Peyer's patch (tissue), 4 donors: ENCODE measurements at regions not wholly inside any gene's neighbourhood (a gene's known extent, or its start where the extent isn't known, plus 50 kb on each side); places are given as distances from the start of the nearest gene placed in this dataset.

Experiments used
- DNase-seq, 3 donors: peaks; one replicate each; pipeline ENCODE4 v3.0.0-alpha.2; 2017 to 2019
- H3K27ac ChIP-seq, 4 donors: fragments of 200-600 bp; sonication (generic); one replicate each; pipeline ENCODE4 v1.5.1; 2016 to 2019
- H3K27me3 ChIP-seq, 2 donors: fragments of 200-600 bp; sonication (generic); one replicate each; pipeline ENCODE4 v1.5.1; 2019
- H3K36me3 ChIP-seq, 3 donors: fragments of 200-600 bp; sonication (generic); one replicate each; pipeline ENCODE4 v1.5.1; 2016 to 2019
- H3K4me1 ChIP-seq, 4 donors: fragments of 200-600 bp; sonication (generic); one replicate each; pipeline ENCODE4 v1.5.1; 2016 to 2019
- H3K4me3 ChIP-seq, 4 donors: fragments of 200-600 bp; sonication (generic); 1 replicate in 3 of 4; 2 replicates in 1 of 4; pipeline ENCODE4 v1.5.1; 2016 to 2019; ENCODE audit warnings: mild to moderate bottlenecking in 1 of 4
- H3K9me3 ChIP-seq, 4 donors: fragments of 200-600 bp; sonication (generic); one replicate each; pipeline ENCODE4 v1.5.1; 2016 to 2019; ENCODE audit warnings: mild to moderate bottlenecking in 1 of 4
- CTCF ChIP-seq, 6 experiments: fragments of 450-650 bp in 4 of 6; fragments of 200-600 bp in 2 of 6; sonication (generic) in 1 of 6; IDR thresholded peaks; one replicate each; pipeline ENCODE4 v1.5.1; 2017 to 2019; ENCODE audit warnings: antibody characterized with exemption in 6 of 6, mild to moderate bottlenecking in 3 of 6, moderate library complexity in 1 of 6
- POLR2A ChIP-seq, 2 donors: fragments of 450-650 bp; IDR thresholded peaks; one replicate each; pipeline ENCODE4 v1.5.1; 2017; ENCODE audit warnings: antibody characterized with exemption in 2 of 2, mild to moderate bottlenecking in 2 of 2, moderate library complexity in 2 of 2
- small RNA-seq, 2 donors: library from RNA; depleted of rRNA; stranded (forward); fragments of <200 nt; gene quantifications; one replicate each; pipeline ENCODE3, GENCODE V24; 2016

- DNase-seq = no peak
- no peaks in the 10 kb centered on the region for H3K27me3 ChIP-seq
- no peak overlapping the region for H3K27ac ChIP-seq
- H3K9me3 ChIP-seq = no peaks in the 10 kb centered on the region
- peaks cover 0 to 10% (median 0%) of the 10 kb centered on the region in 4 donors for H3K4me1 ChIP-seq
- H3K4me3 ChIP-seq = no peak overlapping the region
- no peak for TF ChIP-seq CTCF (IDR thresholded peaks at IDR 0.05)
- no peak for TF ChIP-seq POLR2A (IDR thresholded peaks at IDR 0.05)
- no peaks in the 10 kb centered on the region for H3K36me3 ChIP-seq
Observed at GRCh38 chr4:10167201-10167600, 50.6 kb upstream of the WDR1 start.

Small RNA genes in the stretch of these regions (small RNA-seq; reads per million reads assigned to genes)
- gene AC006499.8 = 0 reads per million in 2 donors
